ENCODE measurements at regions not wholly inside any gene's neighbourhood (a gene's known extent, or its start where the extent isn't known, plus 50 kb on each side); places are given as distances from the start of the nearest gene placed in this dataset.

GRCh38 chr2:97359861-97360584 lies 229.7 kb downstream of the ANKRD36B start:
- TF ChIP-seq CTCF (IDR thresholded peaks at IDR 0.05; ENCODE audit: low read length) (no peak), EZH2 (IDR thresholded peaks at IDR 0.05; ENCODE audit: borderline replicate concordance, low read length) (no peak)
